ENCODE measurements at regions not wholly inside any gene's neighbourhood (a gene's known extent, or its start where the extent isn't known, plus 50 kb on each side); places are given as distances from the start of the nearest gene placed in this dataset.

- TF ChIP-seq CTCF (conservative IDR thresholded peaks at IDR 0.05 in 1 of 2, IDR thresholded peaks at IDR 0.05 in 1 of 2; ENCODE audit: low read depth in 1 of 2, low read length in 2 of 2) (no peak), EZH2 (IDR thresholded peaks at IDR 0.05; ENCODE audit: low read length, missing control alignments) (no peak)
Observed at GRCh38 chr2:126586317-126586716, 69.6 kb upstream of the GYPC start.

All from fibroblast of lung (primary cell).